GM20000 (cell line): ENCODE measurements at regions not wholly inside any gene's neighbourhood (a gene's known extent, or its start where the extent isn't known, plus 50 kb on each side); places are given as distances from the start of the nearest gene placed in this dataset.

Source experiments
- DNase-seq: peaks from one replicate; pipeline ENCODE4 v3.0.0; 2012; ENCODE audit warnings: low spot score
- TF ChIP-seq, protein P1 (sequence below): IDR thresholded peaks from 2 replicates; pipeline ENCODE4 v1.5.1; 2012; ENCODE audit warnings: mild to moderate bottlenecking, control low read depth; ENCODE audit errors: extremely low read depth, missing control alignments

DNA sequence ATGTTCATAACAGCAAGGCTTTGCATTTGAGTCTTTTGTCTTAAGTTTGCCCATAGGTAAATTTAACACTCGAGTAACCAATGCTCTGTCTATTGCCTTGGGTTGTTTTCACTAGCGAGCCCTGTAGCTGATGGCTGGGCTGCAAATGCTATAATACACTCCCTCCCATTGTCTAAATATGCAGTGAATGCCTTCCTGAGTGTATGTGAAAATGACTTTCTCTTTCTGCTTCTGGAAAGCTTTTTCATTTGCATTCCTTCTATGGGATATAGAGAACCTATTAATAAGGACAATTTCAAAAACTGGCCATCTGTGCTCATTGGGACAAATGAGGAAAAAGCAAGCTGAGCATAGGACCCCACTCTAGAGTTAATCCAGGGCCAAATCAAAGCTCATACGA lies 156.5 kb upstream of the FBXL4 start:
- TF ChIP-seq, protein P1, sequence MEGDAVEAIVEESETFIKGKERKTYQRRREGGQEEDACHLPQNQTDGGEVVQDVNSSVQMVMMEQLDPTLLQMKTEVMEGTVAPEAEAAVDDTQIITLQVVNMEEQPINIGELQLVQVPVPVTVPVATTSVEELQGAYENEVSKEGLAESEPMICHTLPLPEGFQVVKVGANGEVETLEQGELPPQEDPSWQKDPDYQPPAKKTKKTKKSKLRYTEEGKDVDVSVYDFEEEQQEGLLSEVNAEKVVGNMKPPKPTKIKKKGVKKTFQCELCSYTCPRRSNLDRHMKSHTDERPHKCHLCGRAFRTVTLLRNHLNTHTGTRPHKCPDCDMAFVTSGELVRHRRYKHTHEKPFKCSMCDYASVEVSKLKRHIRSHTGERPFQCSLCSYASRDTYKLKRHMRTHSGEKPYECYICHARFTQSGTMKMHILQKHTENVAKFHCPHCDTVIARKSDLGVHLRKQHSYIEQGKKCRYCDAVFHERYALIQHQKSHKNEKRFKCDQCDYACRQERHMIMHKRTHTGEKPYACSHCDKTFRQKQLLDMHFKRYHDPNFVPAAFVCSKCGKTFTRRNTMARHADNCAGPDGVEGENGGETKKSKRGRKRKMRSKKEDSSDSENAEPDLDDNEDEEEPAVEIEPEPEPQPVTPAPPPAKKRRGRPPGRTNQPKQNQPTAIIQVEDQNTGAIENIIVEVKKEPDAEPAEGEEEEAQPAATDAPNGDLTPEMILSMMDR: no peak
- no peak for DNase-seq

DNA sequence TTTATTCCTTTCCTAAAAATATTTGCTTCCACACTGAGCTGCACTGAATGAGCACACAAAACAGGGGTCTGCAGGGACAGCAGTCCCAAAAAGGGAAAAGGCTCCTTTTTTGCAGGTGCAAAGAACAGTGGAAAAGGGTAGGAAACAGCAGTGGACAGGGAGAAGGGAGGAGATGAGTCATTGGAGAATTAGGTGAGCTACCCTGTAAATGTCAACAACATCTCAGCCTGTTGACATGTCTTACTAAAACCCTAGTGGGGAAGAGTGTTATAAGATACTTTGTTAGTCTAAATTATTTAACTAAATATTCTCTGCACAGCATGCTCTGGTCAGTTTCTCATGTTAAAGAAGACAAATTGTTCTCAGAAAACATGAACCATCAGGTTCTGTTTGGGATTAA lies 151.5 kb upstream of the FBXL4 start:
- TF ChIP-seq, protein P1: no peak
- no peak for DNase-seq

DNA sequence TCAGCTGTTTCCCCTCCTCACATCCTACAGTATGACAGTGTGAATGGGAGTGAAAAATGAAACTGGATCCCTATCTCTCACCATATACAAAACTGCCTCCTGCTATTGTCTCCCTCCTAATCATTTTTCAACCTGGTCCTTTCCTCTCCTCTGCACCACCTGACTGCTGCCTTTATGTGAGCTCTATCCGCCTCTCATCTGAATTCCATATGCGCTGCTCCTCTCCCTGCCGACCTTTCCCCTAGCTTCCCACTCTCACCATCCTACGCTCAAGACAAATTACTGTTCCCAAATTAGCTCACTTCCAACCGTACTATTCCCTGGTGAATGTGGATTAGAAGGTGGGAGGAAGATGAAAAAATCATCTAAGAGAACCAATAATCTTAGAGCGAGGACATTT lies 148.4 kb upstream of the FBXL4 start:
- TF ChIP-seq, protein P1: no peak
- no peak for DNase-seq

DNA sequence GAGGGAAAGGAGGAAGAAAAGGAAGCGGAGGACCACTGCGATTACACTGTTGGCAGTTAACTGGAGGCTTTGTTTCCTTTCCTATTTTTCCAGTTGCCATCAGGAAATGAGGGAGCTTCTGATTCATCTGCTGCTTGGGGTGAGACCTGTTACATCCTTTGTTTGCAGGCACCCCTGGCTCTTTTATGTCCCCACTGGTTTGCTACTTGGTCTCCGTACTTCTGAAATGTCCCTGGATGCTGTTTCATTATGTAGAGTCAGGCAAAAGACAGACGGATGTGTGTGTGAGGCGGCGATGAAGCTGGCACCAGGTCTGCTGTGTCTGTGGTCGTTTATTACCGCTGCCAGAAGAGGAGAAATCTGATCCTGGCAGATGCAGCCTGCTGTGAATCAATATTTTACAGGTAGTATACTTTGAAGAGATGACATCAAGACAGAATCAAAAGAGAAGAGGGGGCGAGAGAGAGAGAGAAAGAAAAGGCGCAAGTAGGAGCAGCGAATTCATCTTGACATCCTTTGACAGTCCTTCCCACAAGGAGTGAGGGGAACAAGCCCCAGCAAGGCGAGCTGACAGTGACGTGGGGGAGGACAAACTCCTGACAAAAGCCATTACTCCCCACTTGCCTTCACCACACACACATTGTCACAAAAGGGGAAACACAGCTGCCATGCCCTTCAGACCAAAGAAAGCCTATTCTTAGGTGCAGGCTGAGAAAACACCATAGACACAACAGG lies 145.9 kb upstream of the FBXL4 start:
- no peak for DNase-seq
- TF ChIP-seq, protein P1: no peak

DNA sequence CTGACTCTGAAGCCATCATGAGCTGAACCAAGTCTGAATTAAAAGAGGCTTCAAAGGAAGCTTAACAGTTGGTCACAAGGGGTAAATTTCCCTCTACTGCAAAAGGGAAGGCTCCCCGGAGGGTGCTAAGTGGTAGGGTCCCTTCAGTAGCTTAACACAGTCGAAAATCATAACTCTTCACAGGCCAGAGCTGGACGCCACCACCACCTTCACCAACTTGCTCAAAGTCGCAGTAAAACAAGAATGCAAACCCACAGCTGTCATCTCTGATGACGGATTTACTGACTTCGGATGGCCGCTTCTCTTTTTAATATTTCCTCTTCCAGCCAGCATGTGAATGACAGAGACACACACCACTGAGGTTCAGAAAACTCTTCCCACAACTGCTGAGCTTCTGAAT lies 144.7 kb upstream of the FBXL4 start:
- TF ChIP-seq, protein P1: no peak
- DNase-seq: no peak

DNA sequence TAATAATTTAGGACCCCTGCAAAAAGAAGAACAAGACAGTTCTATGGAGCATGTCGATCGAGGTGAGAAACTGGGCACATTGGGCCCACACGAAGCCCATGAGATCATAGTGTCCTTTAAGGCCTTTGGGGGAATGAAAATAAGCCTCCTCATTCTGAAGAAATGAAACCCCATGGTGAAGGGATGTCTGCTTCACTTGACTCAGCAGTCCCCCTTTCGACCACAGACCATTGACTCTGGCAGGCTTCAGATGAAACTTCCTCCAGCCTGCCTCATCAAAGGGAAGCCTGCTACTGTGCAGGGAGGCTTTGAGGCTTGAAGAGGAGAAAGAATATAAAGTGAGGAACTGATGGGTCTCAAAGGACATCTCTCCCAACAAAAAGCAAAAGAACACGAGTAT lies 144.2 kb upstream of the FBXL4 start:
- DNase-seq: peak; percentile 6

DNA sequence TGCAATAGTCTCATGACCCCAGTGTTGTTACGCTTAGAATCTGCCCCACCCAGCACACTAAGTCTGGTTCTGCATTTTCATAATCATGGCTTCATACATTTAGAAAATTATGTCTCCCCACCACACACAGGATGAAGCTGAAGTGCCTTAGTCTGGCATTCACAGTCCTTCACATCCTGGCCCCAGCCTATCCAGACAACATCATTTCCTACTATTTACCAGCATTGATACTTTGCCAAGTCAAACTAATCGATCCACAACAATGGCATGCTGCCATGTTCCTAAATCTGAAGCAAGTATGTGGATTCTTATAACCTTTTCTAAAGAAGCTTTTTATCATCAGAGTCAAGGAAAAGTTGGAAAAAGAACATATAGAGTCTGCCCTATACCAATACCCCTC lies 132.4 kb upstream of the FBXL4 start:
- TF ChIP-seq, protein P1: no peak
- no peak for DNase-seq

More for the DNA sequence above, 144.2 kb upstream of the FBXL4 start:
- TF ChIP-seq, protein P1: no peak
